ENCODE measurements at regions not wholly inside any gene's neighbourhood (a gene's known extent, or its start where the extent isn't known, plus 50 kb on each side); places are given as distances from the start of the nearest gene placed in this dataset.

DNA sequence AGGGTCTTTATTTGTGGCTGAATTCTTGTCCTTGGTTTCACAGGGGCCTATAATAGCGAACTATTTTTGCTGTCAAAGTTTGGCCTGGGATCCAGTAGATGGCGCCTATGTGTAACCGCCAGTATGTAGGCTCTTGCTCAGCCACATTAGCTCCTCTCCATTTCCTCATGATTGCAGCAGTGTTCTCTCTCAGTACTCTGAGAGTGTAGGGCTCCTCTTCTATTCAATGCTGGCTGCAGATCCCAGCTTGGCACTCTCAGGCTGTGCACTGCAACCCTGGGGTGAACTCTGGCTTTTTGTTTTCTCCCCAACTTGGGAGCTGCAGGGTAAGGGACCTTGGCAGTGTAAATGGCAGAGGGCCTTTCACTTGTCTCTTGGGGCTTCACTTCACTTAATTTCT lies 344.6 kb upstream of the CHAC2 start:
- intact Hi-C loops (cut with DNase I, micrococcal nuclease) = no loop called here
- ATAC-seq (peak; percentile 88), DNase-seq (peak; percentile 29 to 50)

DNA sequence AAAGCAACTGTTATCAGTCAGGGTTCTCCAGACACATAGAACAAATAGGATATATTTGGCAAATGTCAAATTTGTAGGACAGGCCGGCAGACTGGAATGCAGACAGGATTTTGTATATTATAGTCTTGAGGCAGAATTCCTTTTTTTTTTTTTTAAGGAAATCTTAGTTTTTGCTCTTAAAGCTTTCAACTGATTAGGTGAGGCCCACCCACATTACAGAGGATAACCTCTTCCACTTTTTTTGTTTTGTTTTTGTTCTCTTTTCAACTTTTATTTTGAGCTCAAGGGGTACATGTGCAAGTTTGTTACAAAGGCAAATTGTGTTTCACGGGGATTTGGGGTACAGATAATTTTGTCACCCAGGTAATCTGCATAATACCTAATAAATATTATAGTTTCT lies 350.2 kb upstream of the CHAC2 start:
- no peak for ATAC-seq
- no peak for DNase-seq
- intact Hi-C loops (cut with DNase I, micrococcal nuclease) = no loop called here

DNA sequence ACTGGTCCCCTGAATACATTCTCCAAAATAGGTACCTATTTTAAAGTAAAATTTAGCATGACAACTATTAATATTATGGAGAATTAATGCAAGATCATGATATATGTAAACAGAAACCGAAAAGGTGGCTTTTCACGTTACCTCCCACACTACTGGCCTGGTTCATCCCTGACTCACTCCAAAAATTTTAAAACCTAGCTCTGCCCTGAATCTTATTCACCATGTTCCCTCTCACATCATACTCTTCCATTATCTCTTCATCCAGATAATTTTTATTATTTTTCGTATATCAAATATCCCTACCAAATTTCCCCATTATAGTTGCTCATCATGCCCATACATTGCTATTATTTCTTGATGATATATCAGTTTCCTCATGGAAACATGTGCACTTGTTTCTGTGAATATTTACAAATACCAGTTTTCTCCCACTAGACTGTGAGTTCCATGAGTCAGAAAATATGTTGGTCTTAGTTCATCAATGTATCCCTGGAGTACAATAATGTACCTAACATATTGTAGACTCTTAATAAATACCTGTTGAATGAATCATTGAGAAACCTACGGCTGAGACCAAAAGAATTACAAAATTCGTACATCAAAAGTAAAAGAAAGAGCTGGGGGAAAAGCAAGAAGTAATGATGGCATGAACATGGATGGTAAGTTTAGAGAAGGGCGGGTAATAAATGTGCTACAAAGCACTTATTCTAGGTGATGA lies 360.1 kb upstream of the CHAC2 start:
- no peak for ATAC-seq
- intact Hi-C loops (cut with DNase I, micrococcal nuclease) = no loop called here
- DNase-seq = no peak

DNA sequence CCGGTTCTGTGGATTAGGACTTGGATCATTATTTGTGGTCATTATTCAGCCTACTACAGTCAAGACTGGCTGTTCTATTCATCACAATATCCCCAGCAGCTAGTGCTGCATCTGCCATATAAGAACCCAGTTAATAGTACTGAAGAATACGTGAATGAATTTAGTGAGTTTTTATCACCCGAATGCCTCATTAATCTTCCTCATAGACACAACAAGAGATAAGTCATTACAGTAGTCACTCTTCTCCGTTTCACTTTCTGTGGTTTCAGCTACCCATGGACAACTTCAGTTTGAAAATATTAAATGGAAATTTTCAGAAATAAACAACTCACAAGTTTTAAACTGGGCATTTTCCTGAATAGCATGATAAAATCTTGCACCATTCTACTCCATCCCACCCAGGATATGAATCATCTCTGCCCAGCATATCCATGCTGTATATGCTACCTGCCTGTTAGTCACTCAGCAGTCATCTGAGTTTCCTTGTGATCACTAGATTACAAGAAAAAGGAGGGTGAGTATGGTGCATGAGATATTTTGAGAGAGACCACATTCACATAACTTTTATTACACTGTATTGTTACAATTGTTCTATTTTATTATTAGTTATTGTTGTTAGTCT lies 363.7 kb upstream of the CHAC2 start:
- no peak for DNase-seq
- intact Hi-C loops (cut with DNase I, micrococcal nuclease) = no loop called here
- no peak for ATAC-seq

DNA sequence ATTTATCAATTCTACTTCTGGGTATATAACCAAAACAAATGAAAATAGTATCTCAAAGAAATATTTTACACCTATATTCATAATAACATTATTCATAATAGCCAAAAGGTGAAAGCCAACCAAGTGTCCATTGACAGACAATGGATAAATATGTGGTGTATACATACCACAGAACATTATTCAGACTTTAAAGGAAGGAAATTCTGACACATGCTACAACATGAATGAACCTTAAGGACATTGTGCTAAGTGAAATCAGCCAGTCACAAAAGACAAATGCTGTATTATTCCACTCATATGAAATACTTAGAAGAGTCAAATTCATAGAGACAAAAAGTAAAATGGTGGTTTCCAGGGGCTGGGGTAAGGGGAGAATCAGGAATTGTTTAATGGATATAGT lies 370.5 kb upstream of the CHAC2 start:
- ATAC-seq (no peak), DNase-seq (no peak)
- intact Hi-C loops (cut with DNase I, micrococcal nuclease) = no loop called here

DNA sequence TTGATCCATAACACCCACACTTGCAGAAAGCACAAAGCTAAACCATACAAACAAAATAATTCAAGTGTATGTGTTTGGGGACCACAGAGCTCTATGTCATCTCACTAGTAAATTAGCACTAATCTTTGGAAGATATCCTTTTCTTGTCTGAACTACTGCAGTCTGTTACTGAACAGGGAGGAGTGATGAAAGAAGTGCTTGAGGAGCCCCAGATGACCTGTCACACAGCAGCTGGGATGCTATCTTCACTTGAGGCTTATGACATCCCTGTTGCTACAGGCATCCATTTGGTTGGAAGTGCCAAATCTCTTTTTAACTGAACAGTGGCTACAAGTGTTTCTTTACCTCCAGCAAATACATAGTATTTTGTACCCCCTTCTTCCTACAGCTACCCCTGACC lies 386.3 kb upstream of the CHAC2 start:
- ATAC-seq (no peak), DNase-seq (no peak)
- intact Hi-C loops (cut with DNase I, micrococcal nuclease) = no loop called here

DNA sequence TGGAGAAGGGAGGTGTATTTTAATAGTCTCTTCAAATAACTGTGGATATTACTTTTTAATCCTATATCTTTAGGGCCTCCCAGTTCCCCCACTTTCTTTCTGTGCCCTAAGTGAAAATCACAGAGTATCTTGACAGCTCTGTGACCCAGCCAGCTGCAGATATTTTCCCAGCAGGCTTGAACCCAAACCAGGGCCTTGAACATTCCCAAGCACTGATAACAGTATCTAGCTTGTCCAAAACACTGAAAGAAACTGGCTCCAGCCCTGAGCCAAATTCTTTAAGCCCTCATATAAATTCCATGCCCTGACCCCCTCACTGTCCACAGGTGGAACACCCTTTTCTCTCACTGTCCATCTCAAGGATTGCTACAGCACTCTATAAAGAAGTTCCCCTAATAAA lies 388.1 kb upstream of the CHAC2 start:
- intact Hi-C loops (cut with DNase I, micrococcal nuclease) = no loop called here
- ATAC-seq (no peak), DNase-seq (no peak)

DNA sequence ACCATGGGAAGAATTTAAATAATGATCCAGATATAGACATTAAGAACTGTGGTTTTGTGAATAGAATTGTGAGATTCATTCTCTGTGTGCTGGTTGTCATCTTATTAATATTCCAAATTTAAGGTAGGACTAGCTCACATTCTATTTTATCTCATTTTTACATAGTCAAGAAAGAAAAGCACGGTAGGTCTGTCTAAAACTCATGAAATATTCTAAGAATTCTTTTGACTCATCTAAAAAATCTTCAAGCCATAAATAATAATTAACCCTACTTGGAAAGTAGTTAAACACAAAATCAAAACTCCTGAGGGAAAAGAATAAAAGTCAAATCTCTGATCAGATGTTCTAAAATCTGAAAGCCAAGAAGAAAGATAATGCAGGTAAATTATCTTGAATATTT lies 388.8 kb upstream of the CHAC2 start:
- ATAC-seq = no peak
- intact Hi-C loops (cut with DNase I, micrococcal nuclease) = no loop called here
- no peak for DNase-seq

DNA sequence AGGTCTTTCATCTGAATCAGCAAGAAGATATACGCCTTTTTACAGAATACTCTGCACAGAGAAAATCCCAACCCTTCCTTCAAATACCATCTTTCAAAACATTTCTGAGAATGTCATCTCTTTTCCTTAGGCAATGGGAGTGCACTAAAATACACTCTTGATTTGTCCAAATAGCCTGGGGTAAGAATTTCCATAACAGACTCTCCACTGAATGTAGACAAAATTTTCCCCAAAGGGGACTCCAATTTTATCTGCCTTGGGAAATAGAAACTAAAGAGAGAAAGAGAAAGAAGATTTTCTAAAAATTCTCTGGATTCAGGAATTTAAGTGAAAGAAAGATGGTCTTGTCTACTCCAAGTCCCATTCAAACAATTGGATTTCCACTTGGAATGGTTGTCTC lies 394.5 kb upstream of the CHAC2 start:
- intact Hi-C loops (cut with DNase I, micrococcal nuclease) = no loop called here
- no peak for ATAC-seq
- no peak for DNase-seq

DNA sequence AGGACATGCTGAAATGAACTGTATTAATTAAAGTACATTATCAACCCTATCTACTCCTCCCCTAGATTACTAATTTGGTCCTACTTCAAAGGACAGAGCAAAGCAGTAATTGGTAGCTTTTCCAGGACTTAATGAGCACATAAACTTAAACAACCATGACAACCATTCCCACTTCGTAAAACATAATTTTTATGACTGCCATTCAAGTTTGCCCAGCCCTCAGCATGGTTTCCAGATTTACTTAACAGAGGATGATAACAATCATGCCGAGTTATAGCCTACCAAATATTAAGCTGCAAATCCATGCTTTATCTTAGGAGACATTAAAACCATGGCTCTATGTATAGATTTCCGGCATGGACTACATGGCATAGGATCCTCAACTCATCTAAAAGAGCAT lies 401.1 kb upstream of the CHAC2 start:
- intact Hi-C loops (cut with DNase I, micrococcal nuclease) = no loop called here
- DNase-seq (no peak), ATAC-seq (peak; percentile 82)

DNA sequence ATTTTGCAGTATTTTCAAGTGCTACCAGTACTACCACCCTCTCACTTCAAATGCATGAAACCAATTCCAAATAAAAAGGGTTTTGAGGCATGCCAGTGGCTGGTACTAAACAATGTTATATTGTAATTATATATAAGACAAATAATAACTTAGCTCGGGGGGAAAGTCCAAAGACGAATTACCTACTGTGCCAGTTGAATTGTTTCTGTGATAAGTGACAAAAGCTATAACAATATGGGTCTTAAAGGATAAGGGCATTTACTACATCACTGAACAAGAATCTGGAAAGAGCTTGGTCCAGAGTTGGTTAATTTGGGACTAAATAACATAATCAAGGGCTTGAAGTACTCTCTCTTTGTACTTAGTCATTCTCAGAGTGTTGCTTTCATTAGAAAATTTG lies 404.7 kb upstream of the CHAC2 start:
- DNase-seq (no peak), ATAC-seq (peak; percentile 72)
- intact Hi-C loops (cut with DNase I, micrococcal nuclease) = no loop called here

DNA sequence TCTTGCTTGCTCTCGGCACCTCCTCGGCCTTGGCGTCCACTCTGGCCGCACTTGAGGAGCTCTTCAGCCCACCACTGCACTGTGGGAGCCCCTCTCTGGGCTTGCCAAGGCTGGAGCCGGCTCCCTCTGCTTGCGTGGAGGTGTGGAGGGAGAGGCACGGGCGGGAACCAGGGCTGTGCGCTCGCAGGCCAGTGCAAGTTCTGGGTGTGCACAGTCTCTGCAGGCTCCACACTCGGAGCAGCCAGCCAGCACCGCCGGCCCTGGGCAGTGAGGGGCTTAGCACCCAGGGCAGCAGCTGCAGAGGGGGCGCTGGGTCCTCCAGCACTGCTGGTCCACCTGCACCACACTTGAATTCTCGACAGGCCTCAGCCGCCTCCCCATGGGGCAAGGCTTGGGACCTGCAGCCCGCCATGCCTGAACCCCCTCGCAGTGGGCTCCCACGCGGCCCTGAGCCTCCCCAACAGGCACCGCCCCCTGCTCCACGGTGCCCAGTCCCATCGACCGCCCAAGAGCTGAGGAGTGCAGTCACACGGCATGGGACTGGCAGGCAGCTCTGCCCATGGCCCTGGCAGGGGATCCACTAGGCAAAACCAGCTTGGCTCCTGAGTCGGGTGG lies 411.2 kb upstream of the CHAC2 start:
- no peak for DNase-seq
- intact Hi-C loops (cut with DNase I, micrococcal nuclease) = no loop called here
- no peak for ATAC-seq

DNA sequence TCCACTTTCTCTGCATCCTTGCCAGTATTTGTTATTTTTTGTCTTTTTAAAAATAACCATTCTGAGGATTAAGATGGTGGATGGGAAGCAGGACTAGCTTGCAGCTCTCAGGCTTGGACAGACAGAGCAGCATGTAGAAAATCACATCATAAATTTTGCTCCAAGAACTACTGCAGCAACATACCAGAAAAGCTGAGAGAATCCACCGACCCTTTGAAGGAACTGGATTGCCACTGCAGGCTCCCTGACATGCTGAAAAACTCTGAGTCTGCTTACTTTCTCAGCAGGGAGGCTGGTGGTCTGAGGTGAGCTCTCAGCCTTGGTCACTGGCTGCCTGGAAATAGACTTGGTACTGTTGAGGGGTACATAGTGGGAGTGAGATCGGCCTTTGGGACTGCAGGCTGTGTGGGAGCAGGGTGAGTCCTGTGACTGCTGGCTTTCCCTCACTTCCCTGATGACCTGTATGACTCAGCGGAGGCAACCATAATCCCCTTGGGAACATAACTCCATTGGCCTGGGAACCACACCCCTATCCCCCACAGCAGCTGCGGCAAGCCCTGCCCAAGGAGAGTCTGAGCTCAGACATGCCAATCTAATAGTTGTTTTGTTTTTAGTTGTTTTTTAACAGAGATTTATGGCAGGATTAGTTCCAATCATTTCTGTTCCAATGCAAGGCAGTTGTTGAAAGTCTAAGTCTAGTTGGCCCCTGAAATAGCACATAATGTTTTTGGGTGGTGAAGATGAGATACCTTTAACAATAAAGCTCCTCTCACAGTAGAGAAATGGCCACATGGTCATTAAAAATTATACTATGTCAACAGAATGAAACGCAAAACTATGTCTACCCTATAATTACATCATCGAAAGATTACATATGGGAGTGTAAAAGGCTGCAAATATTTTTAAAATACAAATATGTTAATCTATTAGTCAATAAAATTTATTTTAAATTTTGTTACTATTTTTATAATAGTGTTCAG lies 414.2 kb upstream of the CHAC2 start:
- DNase-seq (peak; percentile 42 to 78), ATAC-seq (peak; percentile 96)
- intact Hi-C loops (cut with DNase I, micrococcal nuclease) = no loop called here

DNA sequence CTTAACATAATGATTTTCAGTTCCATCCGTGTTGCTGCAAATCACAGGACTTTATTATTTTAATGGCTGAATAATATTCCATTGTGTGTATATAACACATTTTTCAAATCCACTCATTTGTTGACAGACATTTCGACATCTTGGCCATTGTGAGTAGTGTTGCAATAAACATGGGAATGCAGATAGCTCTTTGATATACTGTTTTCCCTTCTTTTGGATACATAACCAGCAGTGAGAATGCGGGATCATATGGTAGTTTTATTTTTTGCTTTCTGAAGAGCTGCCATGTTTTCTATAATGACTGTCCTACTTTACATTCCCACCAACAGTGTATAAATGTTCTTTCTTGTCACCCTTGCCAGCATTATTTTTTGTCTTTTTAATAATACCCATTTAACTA lies 420.3 kb upstream of the CHAC2 start:
- intact Hi-C loops (cut with DNase I, micrococcal nuclease) = no loop called here
- DNase-seq = no peak
- no peak for ATAC-seq

DNA sequence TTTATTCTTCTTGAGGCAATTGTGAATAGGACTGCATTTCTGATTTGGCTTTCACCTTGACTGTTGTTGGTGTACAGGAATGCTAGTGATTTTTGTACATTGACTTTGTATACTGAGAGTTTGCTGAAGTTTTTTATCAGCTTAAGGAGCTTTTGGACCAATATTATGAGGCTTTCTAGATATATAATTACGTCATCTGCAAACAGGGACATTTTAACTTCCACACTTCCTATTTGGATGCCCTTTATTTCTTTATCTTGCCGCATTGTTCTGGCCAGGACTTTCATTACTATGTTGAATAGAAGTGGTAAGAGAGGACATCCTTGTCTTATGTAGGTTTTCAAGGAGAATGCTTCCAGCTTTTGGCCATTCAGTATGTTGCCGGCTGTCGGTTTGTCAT lies 425.4 kb upstream of the CHAC2 start:
- DNase-seq (no peak), ATAC-seq (no peak)
- intact Hi-C loops (cut with DNase I, micrococcal nuclease) = no loop called here

DNA sequence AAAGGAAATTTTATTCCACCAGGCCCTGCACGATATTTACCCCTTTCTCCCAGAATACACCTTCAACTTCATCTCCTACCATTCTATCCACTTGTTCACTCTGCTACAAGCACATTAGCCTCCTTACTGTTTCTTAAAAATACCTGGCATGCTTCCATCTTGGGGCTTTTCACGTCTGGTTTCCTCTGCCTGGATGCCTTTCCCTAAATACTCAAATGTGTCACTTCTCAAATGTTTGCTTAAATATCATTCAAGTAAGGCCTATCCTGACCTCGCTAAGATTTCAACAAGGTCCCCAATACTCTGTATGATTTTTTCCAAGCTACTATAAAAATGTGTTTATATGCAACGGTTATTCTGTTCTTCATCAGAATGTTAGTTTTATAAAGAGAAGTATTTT lies 433.0 kb upstream of the CHAC2 start:
- no peak for ATAC-seq
- no peak for DNase-seq
- intact Hi-C loops (cut with DNase I, micrococcal nuclease) = no loop called here

DNA sequence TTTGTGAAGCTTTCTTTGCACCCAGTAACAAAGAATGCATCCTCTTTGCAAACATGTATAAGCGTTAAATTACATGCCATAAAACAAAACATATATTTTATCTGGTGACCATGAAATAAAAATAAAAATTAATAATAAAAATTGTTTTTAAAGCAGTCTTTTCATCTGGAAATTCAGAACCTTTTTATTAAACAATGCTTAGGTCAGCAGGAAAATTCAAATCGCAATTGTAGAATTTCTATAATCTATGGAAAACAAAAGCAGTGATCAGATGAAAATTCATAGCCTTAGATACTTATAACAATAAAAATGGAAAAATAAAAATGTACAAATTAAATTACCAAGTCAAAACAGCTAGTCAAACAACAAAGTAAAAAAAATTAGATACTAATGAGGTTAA lies 435.9 kb upstream of the CHAC2 start:
- intact Hi-C loops (cut with DNase I, micrococcal nuclease) = no loop called here

DNA sequence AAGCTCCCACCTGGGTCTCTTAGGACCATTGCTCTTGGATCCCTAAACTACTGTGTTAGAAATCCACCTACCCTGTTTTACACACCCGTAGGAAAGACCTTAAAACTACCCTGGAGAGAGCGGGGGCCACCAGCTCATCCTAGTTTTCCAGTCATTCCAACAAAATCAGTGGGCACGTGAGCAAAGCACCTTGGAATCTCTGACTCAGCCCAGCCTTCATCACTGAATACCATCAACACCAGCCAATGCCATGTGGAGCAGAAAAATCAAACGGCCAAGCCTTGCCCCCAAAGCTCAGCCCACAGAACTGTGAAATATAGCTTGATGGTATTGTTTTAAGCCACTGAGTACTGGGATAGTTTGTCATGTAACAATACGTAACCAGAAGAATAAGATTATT lies 449.7 kb upstream of the CHAC2 start:
- ATAC-seq = no peak

More for the DNA sequence above, 435.9 kb upstream of the CHAC2 start:
- ATAC-seq (no peak), DNase-seq (no peak)

DNA sequence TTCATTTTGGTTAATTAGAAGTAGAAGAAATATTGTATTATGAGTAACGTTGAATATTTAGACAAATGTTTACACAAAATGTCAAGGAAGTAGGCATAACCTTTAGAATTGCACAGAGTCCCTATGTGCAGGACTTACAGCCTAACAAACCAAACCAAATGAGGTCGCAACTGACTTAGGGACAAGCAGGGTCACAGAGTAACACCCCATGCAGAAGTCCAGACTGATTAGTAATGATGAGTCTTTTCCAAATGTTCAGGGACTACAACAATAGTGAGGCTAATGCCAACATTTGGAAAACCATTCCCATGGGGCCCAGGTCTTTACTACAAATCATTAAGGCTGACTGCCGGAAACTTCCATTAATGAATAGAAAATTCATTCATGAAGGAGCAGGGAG lies 452.5 kb upstream of the CHAC2 start:
- intact Hi-C loops (cut with DNase I, micrococcal nuclease) = no loop called here
- DNase-seq = no peak
- ATAC-seq = no peak

More for the DNA sequence above, 449.7 kb upstream of the CHAC2 start:
- DNase-seq = no peak
- intact Hi-C loops (cut with DNase I, micrococcal nuclease) = no loop called here

DNA sequence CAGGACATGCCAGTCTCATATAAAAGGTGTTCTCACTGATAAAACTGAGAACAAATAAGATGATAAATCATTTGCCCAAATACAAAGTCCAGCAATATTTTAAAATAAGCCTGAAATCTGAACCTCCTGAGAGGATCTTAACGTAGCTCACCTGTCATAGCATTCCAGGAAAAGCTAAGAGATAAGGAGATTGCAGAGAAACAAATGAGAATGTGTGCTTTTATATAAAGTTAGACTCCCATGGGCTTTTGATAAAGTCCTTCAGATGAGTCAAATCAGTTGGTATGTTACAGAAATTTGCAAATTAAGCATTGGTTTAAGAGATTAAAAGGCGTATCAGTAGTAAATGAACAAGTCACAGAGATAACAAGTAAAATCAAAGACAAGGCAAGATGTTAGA lies 452.9 kb upstream of the CHAC2 start:
- intact Hi-C loops (cut with DNase I, micrococcal nuclease) = no loop called here
- DNase-seq (no peak), ATAC-seq (no peak)

Data from left colon (tissue), 2 donors.